Panc1 (cell line): ENCODE measurements at regions not wholly inside any gene's neighbourhood (a gene's known extent, or its start where the extent isn't known, plus 50 kb on each side); places are given as distances from the start of the nearest gene placed in this dataset.

Experiments used
- POLR2AphosphoS5 ChIP-seq: IDR thresholded peaks from 2 replicates; pipeline ENCODE4 v1.6.1; 2012; ENCODE audit warnings: mild to moderate bottlenecking, low read depth, low read length, moderate library complexity
- REST ChIP-seq, 2 experiments: IDR thresholded peaks; 2 replicates each; pipeline ENCODE4 v1.6.1; 2011 to 2012; ENCODE audit warnings: low read depth in 2 of 2, control low read depth in 1 of 2, low read length in 1 of 2, mild to moderate bottlenecking in 1 of 2, moderate library complexity in 1 of 2; ENCODE audit not compliant: insufficient read depth in 1 of 2
- SIN3A ChIP-seq: IDR thresholded peaks from 2 replicates; pipeline ENCODE4 v1.6.1; 2012; ENCODE audit warnings: low read depth, mild to moderate bottlenecking, low read length, moderate library complexity, borderline replicate concordance; ENCODE audit not compliant: insufficient read depth
- TCF7L2 ChIP-seq: IDR thresholded peaks from 2 replicates; pipeline ENCODE4 v1.6.1; 2011; ENCODE audit warnings: mild to moderate bottlenecking, low read depth, low read length, inconsistent platforms
- TF ChIP-seq, protein P1 (sequence below): fragments of 450-650 bp; IDR thresholded peaks from 2 replicates; pipeline ENCODE4 v1.5.1; 2017; ENCODE audit warnings: mild to moderate bottlenecking

DNA sequence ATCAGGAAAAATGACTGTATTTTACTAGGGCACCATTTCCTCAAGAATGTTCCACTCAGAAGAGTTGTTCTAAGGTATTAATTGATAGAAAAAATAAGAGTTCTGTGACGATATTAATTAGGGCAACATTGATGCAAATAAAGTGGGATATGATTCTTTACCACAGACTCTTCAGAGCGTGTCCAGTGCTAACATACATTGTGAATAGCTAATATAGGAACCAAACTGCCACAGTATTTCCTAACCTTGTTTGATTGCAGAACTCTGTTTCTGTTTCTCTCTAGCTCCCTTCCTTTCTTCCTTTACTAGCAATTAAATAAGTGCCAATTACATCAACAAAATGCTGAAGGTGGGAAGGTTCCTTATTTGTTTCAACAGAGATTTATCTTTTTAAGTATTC is 154.1 kb upstream of the CPEB2 start:
- TF ChIP-seq, protein P1, sequence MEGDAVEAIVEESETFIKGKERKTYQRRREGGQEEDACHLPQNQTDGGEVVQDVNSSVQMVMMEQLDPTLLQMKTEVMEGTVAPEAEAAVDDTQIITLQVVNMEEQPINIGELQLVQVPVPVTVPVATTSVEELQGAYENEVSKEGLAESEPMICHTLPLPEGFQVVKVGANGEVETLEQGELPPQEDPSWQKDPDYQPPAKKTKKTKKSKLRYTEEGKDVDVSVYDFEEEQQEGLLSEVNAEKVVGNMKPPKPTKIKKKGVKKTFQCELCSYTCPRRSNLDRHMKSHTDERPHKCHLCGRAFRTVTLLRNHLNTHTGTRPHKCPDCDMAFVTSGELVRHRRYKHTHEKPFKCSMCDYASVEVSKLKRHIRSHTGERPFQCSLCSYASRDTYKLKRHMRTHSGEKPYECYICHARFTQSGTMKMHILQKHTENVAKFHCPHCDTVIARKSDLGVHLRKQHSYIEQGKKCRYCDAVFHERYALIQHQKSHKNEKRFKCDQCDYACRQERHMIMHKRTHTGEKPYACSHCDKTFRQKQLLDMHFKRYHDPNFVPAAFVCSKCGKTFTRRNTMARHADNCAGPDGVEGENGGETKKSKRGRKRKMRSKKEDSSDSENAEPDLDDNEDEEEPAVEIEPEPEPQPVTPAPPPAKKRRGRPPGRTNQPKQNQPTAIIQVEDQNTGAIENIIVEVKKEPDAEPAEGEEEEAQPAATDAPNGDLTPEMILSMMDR, result no peak
- TF ChIP-seq POLR2AphosphoS5 (no peak), SIN3A (no peak), REST (IDR thresholded peaks at IDR 0.05; ENCODE audit: insufficient read depth in 1 of 2, low read depth in 2 of 2, low read length in 1 of 2) (no peak), TCF7L2 (no peak)
